K562 (cell line): ENCODE measurements at regions not wholly inside any gene's neighbourhood (a gene's known extent, or its start where the extent isn't known, plus 50 kb on each side); places are given as distances from the start of the nearest gene placed in this dataset.

Source experiments
- CHD2 ChIP-seq: IDR thresholded peaks from 2 replicates; pipeline ENCODE4 v1.6.1; 2011; ENCODE audit warnings: low read depth, low read length
- SIX5 ChIP-seq, 2 experiments: IDR thresholded peaks; 2 replicates each; pipeline ENCODE4 v1.6.1; 2011; ENCODE audit warnings: low read length in 2 of 2, borderline replicate concordance in 1 of 2, low read depth in 1 of 2, mild to moderate bottlenecking in 1 of 2, moderate library complexity in 1 of 2; ENCODE audit not compliant: insufficient read depth in 1 of 2
- TF ChIP-seq, protein P1 (sequence below): fragments of 450-650 bp; formaldehyde crosslinking; IDR thresholded peaks from 2 replicates; pipeline ENCODE4 v1.4.0; 2020; ENCODE audit warnings: mild to moderate bottlenecking, moderate library complexity

DNA sequence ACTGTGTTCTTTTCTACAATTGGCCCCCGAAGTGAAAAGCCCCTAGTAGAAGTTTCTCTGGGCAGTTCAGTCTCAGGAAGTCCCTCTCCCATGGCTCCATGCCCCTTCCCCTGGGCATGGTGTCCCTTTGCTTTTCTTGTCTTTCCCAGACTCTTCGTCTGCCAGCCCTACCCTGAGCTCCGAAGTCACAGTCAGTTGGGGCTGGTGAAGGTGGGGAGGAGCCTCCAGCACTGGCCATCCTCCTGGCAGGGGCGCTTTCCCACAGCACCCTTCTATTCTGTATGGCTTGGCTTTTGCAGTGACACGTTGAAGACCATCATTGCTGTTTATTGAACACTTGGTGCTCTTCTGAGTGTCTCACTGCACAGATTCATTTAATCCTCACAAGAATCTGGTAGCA is 195.1 kb upstream of the CADM1 start:
- TF ChIP-seq, protein P1, sequence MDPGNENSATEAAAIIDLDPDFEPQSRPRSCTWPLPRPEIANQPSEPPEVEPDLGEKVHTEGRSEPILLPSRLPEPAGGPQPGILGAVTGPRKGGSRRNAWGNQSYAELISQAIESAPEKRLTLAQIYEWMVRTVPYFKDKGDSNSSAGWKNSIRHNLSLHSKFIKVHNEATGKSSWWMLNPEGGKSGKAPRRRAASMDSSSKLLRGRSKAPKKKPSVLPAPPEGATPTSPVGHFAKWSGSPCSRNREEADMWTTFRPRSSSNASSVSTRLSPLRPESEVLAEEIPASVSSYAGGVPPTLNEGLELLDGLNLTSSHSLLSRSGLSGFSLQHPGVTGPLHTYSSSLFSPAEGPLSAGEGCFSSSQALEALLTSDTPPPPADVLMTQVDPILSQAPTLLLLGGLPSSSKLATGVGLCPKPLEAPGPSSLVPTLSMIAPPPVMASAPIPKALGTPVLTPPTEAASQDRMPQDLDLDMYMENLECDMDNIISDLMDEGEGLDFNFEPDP (CRISPR knock-in tag) = no peak
- TF ChIP-seq SIX5 (IDR thresholded peaks at IDR 0.05; ENCODE audit: borderline replicate concordance in 1 of 2, insufficient read depth in 1 of 2, low read depth in 1 of 2, low read length in 2 of 2) (no peak), CHD2 (no peak)
